Stimulated activated CD4-positive, alpha-beta T cell treated with anti-CD3 and anti-CD28 coated beads, Interleukin-4, amount 100 ng/mL, for 4 hours (primary cell): ENCODE measurements at regions not wholly inside any gene's neighbourhood (a gene's known extent, or its start where the extent isn't known, plus 50 kb on each side); places are given as distances from the start of the nearest gene placed in this dataset.

Experiments used
- DNase-seq, 2 experiments: peaks; one replicate each; pipeline ENCODE4 v3.0.0-alpha.2; 2020

DNA sequence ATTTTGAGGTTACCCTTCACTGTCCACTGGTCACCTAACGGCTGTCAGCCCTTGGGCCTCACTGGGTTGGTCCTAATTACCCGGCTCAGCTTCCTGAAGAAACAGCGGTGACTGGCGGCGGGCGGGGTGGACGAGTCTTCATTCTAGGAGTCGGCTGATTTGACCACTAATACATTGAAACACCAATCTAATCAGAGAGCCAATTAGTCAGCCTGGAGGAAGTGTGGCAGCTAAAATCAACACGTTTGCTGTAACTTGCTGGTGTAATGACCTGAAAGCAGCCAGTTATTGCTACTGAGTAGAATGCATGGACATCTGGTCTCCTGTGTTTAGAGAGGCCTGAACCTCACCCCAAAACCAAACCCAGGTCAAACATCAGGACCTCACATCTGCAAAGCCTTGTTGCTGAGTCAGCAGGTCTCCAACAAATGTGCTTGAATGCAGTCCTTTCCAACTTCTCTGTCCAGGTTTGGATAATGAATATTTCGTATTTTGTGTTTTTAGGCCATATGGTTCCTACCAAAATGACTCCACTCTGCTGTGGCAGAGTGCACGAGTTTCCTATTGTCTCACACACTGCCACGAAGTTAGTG, 496.4 kb downstream of the BRD1 start:
- DNase-seq, result no peak

- no peak for DNase-seq
Measured at GRCh38 chr22:49330421-49331222, 497.1 kb downstream of the BRD1 start.

GRCh38 chr22:49329636-49330035, 498.0 kb downstream of the BRD1 start:
- no peak for DNase-seq

DNA sequence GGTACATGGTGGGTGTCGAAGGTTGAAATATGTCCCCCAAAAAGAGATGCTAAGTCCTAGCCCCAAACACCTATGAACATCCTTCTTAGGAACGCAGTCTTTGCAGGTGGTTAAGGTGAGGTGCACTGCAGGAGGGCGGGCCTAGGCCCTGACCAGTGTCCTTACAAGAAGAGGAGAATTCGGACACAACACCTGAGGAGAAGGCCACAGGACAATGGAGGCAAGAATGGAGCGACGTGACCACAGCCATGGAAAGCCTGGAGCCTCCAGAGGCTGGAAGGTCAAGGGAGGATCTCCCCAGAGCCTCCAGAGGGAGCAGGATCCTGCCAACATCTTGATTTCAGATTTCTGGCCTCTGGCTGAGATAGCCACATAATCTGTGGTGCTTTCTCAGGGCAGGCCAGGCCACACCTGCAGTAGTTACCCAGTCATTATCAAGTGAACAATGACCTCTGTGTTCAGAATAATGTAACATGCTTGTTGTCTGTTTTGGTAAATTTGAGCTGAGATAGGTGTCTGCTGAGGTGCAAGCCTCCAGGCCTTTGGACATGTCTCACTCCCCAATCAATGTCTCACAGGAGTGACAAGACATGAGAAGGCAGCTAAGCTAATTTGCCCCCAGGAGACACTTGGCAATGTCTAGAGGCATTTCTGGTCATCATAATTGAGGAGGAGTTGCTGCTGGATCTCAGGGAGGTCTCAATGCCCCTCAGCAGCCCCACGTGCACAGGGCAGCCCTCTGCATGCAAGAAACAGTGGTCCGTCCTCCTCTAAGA, 498.9 kb downstream of the BRD1 start:
- DNase-seq, result no peak

DNA sequence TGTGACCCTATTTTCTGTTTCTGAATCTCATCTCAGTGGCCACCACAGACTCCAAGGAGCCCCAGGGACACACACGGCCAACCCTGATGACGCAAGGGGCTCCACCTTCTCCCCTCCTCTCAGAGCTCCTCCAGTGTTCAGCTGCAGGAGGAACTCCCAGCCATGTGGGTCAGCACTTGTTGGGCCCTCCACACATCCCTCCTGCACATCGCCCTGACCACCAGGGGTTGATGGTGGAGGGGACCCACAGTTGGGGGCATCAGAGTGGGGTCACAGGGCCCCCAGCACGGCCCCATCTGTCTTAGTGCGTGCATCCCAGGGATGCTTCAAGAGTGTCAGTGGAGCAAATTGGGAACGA, 499.6 kb downstream of the BRD1 start:
- no peak for DNase-seq

DNA sequence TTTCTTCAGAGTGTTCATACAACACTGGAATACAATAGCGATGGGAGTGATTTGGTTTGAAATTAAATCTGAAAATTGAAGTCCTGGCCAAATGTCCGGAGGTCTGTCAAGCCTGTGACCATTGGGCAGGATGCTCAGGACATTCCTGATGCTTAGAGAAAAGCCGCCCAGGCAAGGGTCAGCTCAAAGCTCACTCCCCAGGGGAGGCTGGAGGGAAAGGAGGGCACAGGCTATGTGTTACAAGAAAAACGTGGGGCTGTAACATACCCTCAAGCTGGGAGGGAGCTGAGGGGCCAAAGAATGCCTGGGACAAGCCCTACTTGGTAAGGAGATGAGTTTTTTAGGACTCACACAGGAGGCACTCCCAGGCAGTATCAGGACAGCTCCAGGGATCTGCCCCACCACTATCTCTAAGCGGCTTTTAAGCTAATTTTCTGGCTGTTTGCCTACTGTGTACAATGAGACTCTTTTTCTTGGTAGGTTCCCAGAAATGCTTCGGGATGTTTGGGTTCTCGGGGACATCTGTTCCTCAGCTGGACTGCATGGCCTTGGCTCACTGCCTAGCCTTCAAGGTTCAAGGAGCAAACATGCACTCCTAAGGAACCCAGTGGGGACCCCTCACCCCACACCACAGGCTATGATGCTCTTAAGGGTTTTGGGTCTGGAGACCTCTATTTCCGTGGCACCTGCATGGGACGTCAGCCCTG, 500.1 kb downstream of the BRD1 start:
- DNase-seq, result no peak

GRCh38 chr22:49326558-49326957, 501.1 kb downstream of the BRD1 start:
- no peak for DNase-seq

DNA sequence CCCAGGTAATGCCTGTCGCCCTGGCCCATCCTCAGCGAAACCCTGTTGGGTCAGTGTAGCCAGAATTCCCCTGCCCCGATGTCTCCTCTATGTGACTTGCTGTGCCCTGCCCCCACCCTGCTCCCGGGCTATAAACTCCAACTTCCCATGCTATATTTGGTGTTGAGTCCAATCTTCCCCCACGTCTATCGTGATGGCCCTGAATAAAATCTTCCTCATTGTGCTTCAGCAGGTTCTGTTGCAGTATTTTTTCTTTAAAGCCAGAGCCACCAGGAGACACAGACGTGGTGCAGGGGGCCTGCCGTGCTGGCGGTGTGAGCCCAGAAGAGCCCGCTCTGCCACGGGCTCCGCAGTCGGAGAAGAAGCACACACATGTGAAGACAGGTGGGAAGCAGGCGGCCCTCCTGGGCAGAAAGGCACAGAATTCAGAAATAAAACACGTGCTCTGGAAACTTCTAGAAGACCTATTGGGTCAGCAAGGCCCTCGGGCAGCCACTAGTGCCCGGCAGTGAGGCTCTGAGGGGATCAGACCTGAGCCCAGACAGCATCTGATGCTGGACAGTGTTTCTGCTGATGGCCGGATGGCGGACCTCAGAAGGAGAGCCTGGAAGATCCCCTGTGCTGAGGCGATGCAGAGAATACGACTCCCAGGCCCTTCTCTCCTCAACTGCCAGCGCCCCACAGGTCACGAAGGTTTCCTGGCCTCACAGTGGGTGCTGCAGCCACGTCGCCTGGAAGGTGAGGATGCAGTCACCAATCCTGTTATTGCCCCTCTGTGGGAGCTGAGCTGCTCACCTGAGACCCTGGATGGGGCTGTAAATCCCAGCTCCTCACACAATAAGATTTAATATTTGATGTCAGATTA, 501.9 kb downstream of the BRD1 start:
- no peak for DNase-seq

- no peak for DNase-seq
Measured at GRCh38 chr22:49324527-49325491, 502.9 kb downstream of the BRD1 start.

GRCh38 chr22:49323751-49324415, 503.8 kb downstream of the BRD1 start:
- DNase-seq, result no peak

- no peak for DNase-seq
Measured at GRCh38 chr22:49322861-49323622, 504.6 kb downstream of the BRD1 start.

GRCh38 chr22:49322231-49322630, 505.4 kb downstream of the BRD1 start:
- DNase-seq, result no peak

DNA sequence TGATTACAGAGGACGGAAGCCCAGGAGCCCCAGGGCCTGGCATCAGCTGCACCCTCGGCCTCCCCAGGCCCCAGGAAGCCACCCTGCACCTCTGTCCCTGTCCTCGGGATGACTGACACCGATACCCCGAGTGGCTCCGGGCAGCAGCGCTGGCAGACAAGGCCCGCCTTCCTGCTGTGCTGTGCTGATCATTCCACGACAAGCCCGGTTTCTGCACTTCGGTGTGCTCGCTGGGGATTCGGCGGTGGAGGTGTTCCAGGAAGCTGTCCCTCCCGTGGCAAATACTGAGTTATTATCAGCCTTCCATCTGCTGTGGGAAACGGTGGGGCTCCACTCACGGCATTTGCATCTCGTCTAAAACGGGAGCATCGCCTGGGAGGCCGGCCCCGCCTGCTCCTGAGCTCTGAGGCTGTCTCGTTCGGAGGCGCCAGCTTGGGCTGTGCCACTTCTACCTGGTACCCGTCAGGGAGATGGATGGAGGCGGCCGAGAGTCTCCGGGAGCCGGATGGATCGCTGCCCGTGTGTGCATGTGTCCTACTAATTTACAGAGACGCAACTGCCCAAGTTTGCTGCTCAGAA, 506.1 kb downstream of the BRD1 start:
- DNase-seq, result no peak

DNA sequence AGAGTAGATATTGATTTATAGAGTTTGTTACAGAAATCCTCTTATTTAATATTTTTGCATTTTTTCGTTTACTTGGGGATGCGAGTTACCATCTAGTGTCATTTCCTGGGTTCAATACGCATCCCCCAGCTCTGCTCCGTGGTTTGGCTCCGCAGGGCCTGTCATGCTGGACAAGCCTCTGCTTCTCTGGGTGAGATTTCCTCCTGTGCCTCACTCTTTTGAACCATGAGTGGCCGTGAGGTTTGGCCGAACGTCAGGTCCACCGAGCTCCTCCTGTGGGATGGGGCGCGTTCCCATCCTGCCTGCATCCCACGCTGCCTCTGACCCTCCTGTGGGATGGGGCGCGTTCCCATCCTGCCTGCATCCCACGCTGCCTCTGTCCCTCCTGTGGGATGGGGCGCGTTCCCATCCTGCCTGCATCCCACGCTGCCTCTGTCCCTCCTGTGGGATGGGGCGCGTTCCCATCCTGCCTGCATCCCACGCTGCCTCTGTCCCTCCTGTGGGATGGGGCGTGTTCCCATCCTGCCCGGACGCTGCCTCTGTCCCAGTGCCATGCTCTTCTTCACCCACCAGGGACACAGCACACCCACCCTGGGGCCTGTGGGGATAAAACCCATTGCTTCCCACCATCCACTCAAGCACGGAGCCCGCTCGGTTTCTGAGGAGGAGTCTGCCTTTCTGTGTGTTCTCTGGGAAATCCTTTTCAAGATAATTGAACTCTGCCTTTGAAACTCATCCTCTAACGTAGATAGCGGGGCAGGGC, 506.8 kb downstream of the BRD1 start:
- DNase-seq, result no peak

- DNase-seq, result no peak
Measured at GRCh38 chr22:49317369-49317768, 510.3 kb downstream of the BRD1 start.

DNA sequence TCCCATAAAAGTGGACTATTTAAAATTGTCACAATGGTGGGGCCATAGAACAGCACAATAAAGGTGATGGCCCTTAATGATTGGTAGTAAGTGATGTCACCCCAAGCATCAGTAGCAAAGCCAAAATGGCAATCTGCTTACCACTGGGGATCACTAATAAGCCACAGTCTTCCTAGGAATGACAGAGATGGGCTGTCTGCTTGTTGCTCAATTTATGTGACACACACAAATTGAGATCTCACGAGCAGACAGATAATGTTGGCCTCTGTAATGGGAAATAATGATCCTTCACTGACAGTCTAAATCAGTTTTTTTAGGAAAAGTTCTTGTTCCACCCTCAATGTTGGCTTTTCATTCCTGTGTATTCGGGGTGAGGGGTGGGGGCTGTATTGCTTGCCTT, 515.1 kb downstream of the BRD1 start:
- no peak for DNase-seq

DNA sequence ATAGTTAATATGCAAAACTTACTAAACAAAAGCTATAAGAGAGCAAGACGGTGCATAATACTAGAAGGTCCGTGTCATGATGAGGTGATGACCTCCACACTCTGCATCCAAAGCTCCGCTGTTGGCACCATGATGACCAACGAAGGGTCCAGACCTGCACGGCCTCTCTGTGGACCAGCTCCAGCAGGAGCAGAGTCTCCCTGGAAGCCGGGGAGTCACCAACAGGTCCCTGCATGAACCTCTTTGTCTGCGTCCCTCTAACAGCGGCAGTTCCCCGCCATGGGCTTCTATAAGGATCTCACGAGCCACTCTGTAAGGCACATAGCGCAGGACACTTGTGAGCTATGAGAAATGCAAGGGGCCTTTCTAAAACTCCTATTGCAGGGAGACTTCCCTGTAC, 517.3 kb downstream of the BRD1 start:
- no peak for DNase-seq

DNA sequence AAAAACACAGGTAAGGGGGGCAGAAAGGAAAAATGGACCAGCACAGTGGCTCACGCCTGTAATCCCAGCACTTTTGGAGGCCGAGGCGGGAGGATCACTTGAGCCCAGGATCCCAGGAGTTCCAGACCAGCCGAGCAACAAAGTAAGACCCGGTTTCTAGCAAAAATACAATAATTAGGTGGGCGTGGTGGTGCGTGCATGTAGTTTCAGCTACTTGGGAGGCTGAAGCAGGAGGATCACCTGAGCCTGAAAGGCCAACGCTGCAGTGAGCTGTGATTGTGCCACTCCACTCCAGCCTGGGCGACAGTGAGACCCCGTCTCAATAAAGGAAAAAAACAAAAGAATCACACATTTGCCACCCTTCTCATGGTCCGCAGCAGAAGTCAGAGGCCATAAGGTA, 519.4 kb downstream of the BRD1 start:
- DNase-seq, result no peak

DNA sequence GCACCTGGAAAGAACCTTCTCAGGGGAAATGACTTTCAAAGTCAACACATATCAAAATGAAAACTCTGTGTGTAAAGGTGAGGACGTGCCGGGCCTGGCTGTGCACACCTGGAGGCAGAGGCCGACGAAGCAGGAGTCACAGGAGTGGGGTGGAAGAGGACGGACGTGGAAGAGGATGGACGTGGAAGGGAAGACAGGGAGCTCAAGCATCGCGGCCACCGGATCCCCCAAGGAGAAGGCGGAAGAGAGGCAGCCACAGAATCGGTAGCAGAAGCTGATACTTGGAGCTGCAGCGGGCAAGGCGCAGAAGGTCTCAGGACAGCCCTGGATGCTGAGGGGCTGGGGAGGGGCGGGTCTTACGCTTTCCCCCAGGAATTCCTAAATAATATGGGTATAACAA, 519.8 kb downstream of the BRD1 start:
- DNase-seq, result no peak
